IPS-NIHi11 (cell line): ENCODE measurements at regions not wholly inside any gene's neighbourhood (a gene's known extent, or its start where the extent isn't known, plus 50 kb on each side); places are given as distances from the start of the nearest gene placed in this dataset.
A peak's percentile ranks its signal among the peaks of the same experiment; 100 is the strongest.

Source experiments
- DNase-seq: peaks from one replicate; pipeline ENCODE4 v3.0.0; 2012; ENCODE audit warnings: mixed read lengths, low spot score

GRCh38 chr1:60431593-60431992 lies 358.0 kb upstream of the C1orf87 start:
- DNase-seq: no peak

- DNase-seq: no peak
Observed at GRCh38 chr1:60430375-60430774, 356.8 kb upstream of the C1orf87 start.

GRCh38 chr1:60428127-60428526 lies 354.6 kb upstream of the C1orf87 start:
- DNase-seq: no peak

GRCh38 chr1:60427701-60428100 lies 354.1 kb upstream of the C1orf87 start:
- no peak for DNase-seq

- DNase-seq: no peak
Observed at GRCh38 chr1:60427194-60427593, 353.6 kb upstream of the C1orf87 start.

GRCh38 chr1:60425528-60425927 lies 352.0 kb upstream of the C1orf87 start:
- DNase-seq: peak; percentile 63

- DNase-seq: no peak
Observed at GRCh38 chr1:60423146-60423780, 349.7 kb upstream of the C1orf87 start.

- DNase-seq: no peak
Observed at GRCh38 chr1:60421965-60422364, 348.4 kb upstream of the C1orf87 start.

GRCh38 chr1:60419023-60419422 lies 345.5 kb upstream of the C1orf87 start:
- DNase-seq: no peak

GRCh38 chr1:60415696-60416095 lies 342.1 kb upstream of the C1orf87 start:
- DNase-seq: no peak

- DNase-seq: no peak
Observed at GRCh38 chr1:60413091-60413490, 339.5 kb upstream of the C1orf87 start.

GRCh38 chr1:60411591-60411990 lies 338.0 kb upstream of the C1orf87 start:
- DNase-seq: no peak

- no peak for DNase-seq
Observed at GRCh38 chr1:60402816-60403215, 329.2 kb upstream of the C1orf87 start.

GRCh38 chr1:60402216-60402615 lies 328.6 kb upstream of the C1orf87 start:
- DNase-seq: no peak

- DNase-seq: no peak
Observed at GRCh38 chr1:60394436-60394835, 320.9 kb upstream of the C1orf87 start.

- DNase-seq: no peak
Observed at GRCh38 chr1:60390593-60391282, 317.2 kb upstream of the C1orf87 start.

- DNase-seq: no peak
Observed at GRCh38 chr1:60388092-60388987, 314.8 kb upstream of the C1orf87 start.

GRCh38 chr1:60387175-60387574 lies 313.6 kb upstream of the C1orf87 start:
- no peak for DNase-seq

- DNase-seq: no peak
Observed at GRCh38 chr1:60386249-60386648, 312.7 kb upstream of the C1orf87 start.

- no peak for DNase-seq
Observed at GRCh38 chr1:60376196-60376595, 302.6 kb upstream of the C1orf87 start.

GRCh38 chr1:60374537-60374936 lies 301.0 kb upstream of the C1orf87 start:
- no peak for DNase-seq

- DNase-seq: no peak
Observed at GRCh38 chr1:60367532-60367931, 294.0 kb upstream of the C1orf87 start.

GRCh38 chr1:60359431-60359830 lies 285.9 kb upstream of the C1orf87 start:
- no peak for DNase-seq
